CD4-positive, alpha-beta T cell treated with Interferon gamma for 1 hour (primary cell): ENCODE measurements at regions not wholly inside any gene's neighbourhood (a gene's known extent, or its start where the extent isn't known, plus 50 kb on each side); places are given as distances from the start of the nearest gene placed in this dataset.
"Not testable (repeated sequence)": the region's sequence is repeated elsewhere in the genome, so short reads cannot be mapped to it uniquely, and the experiment has no call there.

Experiments
- DNase-seq: peaks from one replicate; pipeline ENCODE4 v3.0.0-alpha.2; 2020

- DNase-seq = no peak
Measured at GRCh38 chrX:150219374-150220185, 143.5 kb upstream of the MAMLD1 start.

- DNase-seq = no peak
Measured at GRCh38 chrX:150223176-150224015, 139.7 kb upstream of the MAMLD1 start.

GRCh38 chrX:150224676-150225075 lies 138.4 kb upstream of the MAMLD1 start:
- DNase-seq = no peak

GRCh38 chrX:150225266-150225665 lies 137.9 kb upstream of the MAMLD1 start:
- no peak for DNase-seq

GRCh38 chrX:150225756-150226155 lies 137.4 kb upstream of the MAMLD1 start:
- no peak for DNase-seq

GRCh38 chrX:150226223-150226965 lies 136.7 kb upstream of the MAMLD1 start:
- DNase-seq = no peak

- no peak for DNase-seq
Measured at GRCh38 chrX:150227321-150227860, 135.7 kb upstream of the MAMLD1 start.

GRCh38 chrX:150227873-150228410 lies 135.2 kb upstream of the MAMLD1 start:
- DNase-seq = no peak

- DNase-seq = no peak
Measured at GRCh38 chrX:150228431-150228830, 134.7 kb upstream of the MAMLD1 start.

GRCh38 chrX:150229030-150229429 lies 134.1 kb upstream of the MAMLD1 start:
- no peak for DNase-seq

GRCh38 chrX:150229481-150229880 lies 133.6 kb upstream of the MAMLD1 start:
- DNase-seq = no peak

- not testable (repeated sequence) for DNase-seq
Measured at GRCh38 chrX:150230952-150231351, 132.2 kb upstream of the MAMLD1 start.

GRCh38 chrX:150231368-150231767 lies 131.7 kb upstream of the MAMLD1 start:
- not testable (repeated sequence) for DNase-seq

GRCh38 chrX:150232222-150232621 lies 130.9 kb upstream of the MAMLD1 start:
- DNase-seq = not testable (repeated sequence)

- DNase-seq = no peak
Measured at GRCh38 chrX:150234126-150234525, 129.0 kb upstream of the MAMLD1 start.

GRCh38 chrX:150236327-150236726 lies 126.8 kb upstream of the MAMLD1 start:
- no peak for DNase-seq

- no peak for DNase-seq
Measured at GRCh38 chrX:150238632-150239382, 124.3 kb upstream of the MAMLD1 start.

GRCh38 chrX:150239946-150240642 lies 123.0 kb upstream of the MAMLD1 start:
- no peak for DNase-seq

GRCh38 chrX:150240643-150240970 lies 122.5 kb upstream of the MAMLD1 start:
- no peak for DNase-seq

- no peak for DNase-seq
Measured at GRCh38 chrX:150253959-150254620, 109.0 kb upstream of the MAMLD1 start.

GRCh38 chrX:150254909-150255308 lies 108.2 kb upstream of the MAMLD1 start:
- DNase-seq = no peak
